Limb (tissue), 2 donors: ENCODE measurements at regions not wholly inside any gene's neighbourhood (a gene's known extent, or its start where the extent isn't known, plus 50 kb on each side); places are given as distances from the start of the nearest gene placed in this dataset.

Experiments used
- DNase-seq, 2 donors: peaks; one replicate each; pipeline ENCODE4 v3.0.0-alpha.2; 2016; ENCODE audit errors: extremely low spot score in 2 of 2

- DNase-seq, result no peak
Observed at GRCh38 chr7:88700725-88701124, 58.8 kb upstream of the ZNF804B start.

- DNase-seq, result no peak
Observed at GRCh38 chr7:88694207-88694606, 65.3 kb upstream of the ZNF804B start.

GRCh38 chr7:88693131-88693530, 66.4 kb upstream of the ZNF804B start:
- no peak for DNase-seq

GRCh38 chr7:88692493-88692892, 67.0 kb upstream of the ZNF804B start:
- DNase-seq, result no peak

- no peak for DNase-seq
Observed at GRCh38 chr7:88689821-88690220, 69.7 kb upstream of the ZNF804B start.

GRCh38 chr7:88688222-88688621, 71.3 kb upstream of the ZNF804B start:
- DNase-seq, result no peak

GRCh38 chr7:88686468-88687229, 72.9 kb upstream of the ZNF804B start:
- DNase-seq, result no peak

GRCh38 chr7:88681682-88682081, 77.8 kb upstream of the ZNF804B start:
- no peak for DNase-seq

- DNase-seq, result no peak
Observed at GRCh38 chr7:88670536-88670935, 89.0 kb upstream of the ZNF804B start.

- DNase-seq, result no peak
Observed at GRCh38 chr7:88669913-88670312, 89.6 kb upstream of the ZNF804B start.

GRCh38 chr7:88668591-88668990, 90.9 kb upstream of the ZNF804B start:
- no peak for DNase-seq

GRCh38 chr7:88666626-88667025, 92.9 kb upstream of the ZNF804B start:
- no peak for DNase-seq

- no peak for DNase-seq
Observed at GRCh38 chr7:88665892-88666514, 93.5 kb upstream of the ZNF804B start.

GRCh38 chr7:88664630-88665233, 94.8 kb upstream of the ZNF804B start:
- no peak for DNase-seq

- no peak for DNase-seq
Observed at GRCh38 chr7:88661921-88662320, 97.6 kb upstream of the ZNF804B start.

- DNase-seq, result no peak
Observed at GRCh38 chr7:88647825-88648224, 111.7 kb upstream of the ZNF804B start.

GRCh38 chr7:88638583-88638982, 120.9 kb upstream of the ZNF804B start:
- no peak for DNase-seq

GRCh38 chr7:88637795-88638194, 121.7 kb upstream of the ZNF804B start:
- no peak for DNase-seq

GRCh38 chr7:88635149-88635548, 124.4 kb upstream of the ZNF804B start:
- no peak for DNase-seq

- no peak for DNase-seq
Observed at GRCh38 chr7:88629559-88629958, 129.9 kb upstream of the ZNF804B start.

- DNase-seq, result no peak
Observed at GRCh38 chr7:88628363-88629085, 131.0 kb upstream of the ZNF804B start.

- no peak for DNase-seq
Observed at GRCh38 chr7:88617185-88617584, 142.3 kb upstream of the ZNF804B start.
